D341Med (cell line): ENCODE measurements at regions not wholly inside any gene's neighbourhood (a gene's known extent, or its start where the extent isn't known, plus 50 kb on each side); places are given as distances from the start of the nearest gene placed in this dataset.

Experiments used
- DNase-seq: peaks from one replicate; pipeline ENCODE4 v3.0.0; 2012; ENCODE audit warnings: low spot score

DNA sequence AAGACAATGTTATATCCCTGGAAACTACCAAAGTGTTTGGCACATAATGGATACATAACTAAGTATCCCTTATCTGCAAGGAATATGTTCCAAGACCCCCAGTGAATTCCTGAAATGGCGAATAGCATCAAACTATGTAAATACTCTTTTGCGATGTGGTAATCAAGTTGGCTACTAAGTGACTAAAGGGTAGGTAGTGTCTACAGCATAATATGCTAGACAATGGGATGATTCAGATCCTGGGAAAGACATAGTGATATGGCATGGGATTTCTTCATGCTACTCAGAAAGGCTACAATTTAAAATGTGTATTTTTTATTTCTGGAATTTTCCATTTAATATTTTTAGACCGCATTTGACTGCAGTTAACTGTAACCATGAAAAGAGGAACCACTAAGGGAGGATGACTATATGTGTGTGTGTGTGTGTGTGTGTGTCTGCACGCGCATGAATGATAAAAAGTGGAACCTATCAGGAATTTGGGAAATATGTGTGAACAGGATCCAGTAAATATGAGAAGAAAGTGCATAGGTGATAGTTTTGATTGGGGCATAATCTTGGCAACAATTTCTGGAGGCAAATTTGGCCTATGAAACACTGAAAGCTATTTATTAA lies 1899.9 kb downstream of the NCAM2 start:
- no peak for DNase-seq

DNA sequence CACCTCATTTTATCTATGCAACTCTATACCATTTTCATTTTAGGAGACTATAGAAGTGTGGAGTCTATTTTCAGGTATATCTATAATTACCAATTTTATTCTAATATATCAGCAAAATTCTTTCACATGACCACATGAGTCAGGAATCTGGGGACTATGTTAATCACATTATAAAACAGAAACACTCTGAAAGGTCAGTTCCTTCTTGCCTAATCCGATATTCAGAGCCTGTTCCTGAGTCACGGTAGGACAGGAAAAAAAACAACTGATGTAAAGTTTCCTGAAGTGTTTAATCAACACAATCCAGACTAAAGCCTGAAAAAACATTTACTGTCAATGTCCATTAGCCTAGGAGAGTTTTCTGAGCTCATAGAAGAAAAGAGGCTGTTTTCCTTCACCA lies 1902.3 kb downstream of the NCAM2 start:
- no peak for DNase-seq

DNA sequence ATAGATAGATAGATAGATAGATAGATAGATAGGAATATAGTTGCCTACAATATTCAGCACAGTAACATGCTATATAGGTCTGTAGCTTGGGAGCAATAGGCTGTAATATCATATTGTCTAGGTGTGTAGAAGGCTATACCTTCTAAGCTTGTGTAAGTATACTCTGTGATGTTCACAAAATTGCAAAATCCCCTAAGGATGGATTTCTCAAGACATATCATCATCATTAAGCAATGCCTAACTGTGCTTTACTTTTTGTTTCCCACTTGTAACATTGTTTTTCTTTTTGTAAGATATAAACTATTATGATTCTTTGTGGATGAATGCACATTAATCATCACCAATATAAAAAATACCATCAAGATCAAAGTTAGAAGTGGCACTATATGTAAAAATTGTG lies 1905.6 kb downstream of the NCAM2 start:
- no peak for DNase-seq

DNA sequence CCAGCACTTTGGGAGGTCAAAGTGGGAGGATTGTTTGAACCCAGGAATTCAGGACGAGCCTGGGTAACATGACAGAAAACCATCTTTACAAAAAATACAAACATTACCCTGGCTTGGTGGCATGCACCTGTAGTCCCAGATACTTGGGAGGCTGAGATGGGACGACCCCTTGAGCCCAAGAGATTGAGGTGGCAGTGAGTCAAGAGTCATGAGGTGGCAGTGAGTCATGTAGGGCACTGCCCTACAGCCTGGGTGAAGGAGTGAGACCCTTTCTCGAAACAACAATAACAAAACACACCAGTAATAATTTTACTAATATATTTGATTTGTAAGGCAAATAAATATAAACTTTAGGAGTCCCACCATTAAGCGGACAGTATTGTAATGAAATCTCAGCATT lies 1906.2 kb downstream of the NCAM2 start:
- no peak for DNase-seq

DNA sequence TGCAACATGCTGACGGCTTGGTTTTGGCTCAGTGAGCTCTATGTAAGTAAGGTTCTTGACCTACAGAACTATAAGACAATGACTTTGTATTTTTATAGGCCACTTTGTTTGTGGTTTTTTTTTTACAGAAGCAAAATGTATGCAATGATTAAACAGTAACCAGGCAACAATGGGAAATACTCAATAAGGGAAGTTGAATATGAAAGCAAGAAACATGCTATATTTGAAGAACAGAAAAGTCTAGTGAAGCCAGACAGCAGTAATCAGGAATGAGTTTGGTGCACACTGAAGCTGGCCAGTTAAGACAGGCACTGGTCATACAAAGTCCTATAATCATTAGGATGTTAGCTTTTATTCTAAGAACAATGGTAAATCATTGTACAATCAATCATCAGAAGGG lies 1926.8 kb downstream of the NCAM2 start:
- no peak for DNase-seq

DNA sequence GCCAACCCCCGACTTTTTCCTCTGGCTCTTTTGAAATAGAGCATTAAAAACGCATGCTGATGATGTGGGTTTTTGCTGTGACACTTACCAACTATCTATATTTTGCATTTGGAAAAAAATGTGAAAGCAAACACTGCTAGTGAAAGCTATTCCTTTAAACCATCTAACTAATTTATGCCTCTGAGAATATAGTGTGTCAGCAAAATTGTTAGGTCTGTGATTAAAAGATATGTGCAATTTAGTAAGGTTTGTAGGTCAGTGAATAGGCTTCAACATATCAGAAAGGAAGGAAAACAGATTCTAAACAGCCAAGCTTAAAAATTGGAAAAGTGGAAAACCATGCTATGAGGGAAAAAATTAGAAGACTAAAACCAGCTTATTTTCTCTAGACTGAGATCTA lies 1929.3 kb downstream of the NCAM2 start:
- no peak for DNase-seq

DNA sequence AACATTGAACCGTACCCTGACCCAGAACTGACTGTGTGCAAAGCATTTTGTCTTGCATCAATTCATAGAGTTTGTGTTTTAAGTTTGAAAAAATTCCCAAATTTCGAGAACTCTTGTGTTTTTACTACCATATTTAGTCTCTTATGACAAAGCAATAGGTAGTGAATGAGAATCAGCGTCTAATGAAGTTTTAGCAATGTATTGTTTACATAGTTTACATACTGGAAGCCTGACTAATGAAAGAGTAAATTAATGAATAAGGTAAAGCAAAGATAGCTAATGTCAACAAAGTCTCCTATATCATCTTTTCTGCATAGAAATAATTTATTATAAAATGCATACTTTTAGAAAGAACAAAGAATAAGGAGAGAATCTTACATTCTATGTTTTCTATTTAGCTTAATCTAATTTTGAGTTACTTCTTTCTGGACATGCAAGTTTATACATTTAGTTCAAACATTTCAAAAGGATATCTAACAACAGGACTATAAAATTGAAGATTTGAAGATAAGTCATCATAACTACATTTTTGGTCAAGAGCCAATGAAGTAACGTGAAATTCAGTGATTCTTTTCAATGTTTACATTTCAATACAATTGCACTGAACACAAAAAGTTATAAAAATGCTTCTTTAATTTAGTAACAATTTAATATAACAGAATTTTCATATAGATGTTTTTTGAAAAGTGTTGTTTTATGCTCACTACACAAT lies 1943.7 kb downstream of the NCAM2 start:
- DNase-seq: no peak

DNA sequence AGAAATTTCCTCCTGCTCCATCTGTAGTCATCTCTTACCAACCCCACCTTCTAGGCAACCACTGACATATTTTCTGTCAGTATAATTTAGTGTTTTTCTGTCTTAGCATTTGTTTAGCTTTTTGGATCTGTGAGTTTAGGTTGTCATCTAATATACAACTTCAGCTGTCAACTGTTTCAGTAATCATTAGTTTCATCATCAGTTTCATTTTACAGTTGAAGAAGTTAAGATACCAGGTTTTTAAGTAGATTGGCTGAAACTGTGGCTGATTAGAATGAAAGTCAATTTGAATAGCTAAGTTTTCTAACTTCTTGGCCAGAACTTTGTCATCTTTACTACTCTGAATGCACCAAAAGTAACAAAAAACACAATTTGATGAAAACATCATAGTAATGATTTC lies 1957.3 kb downstream of the NCAM2 start:
- no peak for DNase-seq

DNA sequence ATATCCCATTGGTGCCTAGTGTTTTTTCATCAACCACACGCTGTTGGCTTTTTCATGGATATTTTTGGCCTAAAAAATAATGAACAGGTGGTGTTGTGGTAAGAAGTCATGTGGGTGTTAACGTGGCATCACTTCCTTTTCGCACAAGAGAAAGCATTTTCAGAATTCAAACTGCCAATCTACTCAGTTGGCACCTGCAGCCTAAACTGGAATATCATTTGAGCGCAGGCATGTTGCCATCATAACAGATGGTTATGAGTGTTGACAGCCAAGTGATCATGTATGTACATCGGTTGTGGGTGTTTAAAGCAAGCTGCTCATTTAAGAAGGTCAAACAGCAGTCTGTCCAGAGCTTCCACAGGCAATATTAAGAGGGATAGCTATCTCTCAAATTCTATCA lies 1963.0 kb downstream of the NCAM2 start:
- peak; percentile 9 for DNase-seq

DNA sequence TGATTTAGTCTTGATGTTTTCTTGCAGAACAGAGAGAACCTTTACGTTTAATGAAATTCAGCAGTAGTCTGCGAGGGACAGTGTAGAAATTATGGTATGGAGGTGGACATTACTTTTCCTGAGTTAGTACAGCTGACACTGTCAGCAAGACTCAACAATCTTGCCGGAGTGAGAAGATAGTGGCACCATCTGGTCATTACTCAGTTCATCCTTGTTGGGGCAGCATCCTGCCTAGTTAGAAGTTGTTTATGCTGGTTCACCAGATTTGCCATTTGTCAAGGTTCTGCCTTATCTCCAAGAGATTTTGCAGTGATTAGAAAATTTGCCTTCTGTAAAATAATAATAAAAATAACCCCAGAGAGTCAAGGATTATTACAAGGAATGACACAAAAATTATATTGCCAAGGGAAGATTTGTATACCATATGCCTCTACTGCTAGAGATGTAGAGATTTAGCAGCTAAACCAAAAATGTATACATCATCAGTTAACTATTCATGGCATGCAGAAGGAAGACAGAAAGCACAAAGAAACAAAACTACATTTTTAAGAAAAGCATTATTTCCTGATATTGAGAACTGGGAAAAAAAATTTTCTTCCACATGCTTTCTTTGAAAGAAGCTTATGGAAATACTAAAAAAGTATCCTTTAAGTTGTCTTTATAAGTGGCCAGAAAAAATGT lies 1967.4 kb downstream of the NCAM2 start:
- no peak for DNase-seq

DNA sequence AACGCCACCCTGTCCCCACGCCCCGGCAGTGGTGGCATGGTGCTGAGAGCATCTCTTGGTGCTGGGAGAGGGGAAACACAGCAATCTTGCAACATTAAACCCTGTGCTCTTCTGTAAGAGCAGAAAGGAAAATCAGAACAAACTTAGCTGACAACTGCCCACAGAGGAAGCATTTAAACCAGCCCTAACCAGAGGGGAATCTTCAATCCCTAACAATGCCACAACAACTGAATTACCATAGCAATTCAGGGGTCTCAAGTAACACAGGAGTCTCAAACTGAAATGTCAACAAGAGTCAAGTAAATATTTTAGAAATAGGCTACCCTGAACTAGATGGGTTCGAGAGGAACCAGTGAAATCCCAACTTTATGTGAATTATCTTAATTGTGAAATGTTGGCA lies 1983.6 kb downstream of the NCAM2 start:
- no peak for DNase-seq

DNA sequence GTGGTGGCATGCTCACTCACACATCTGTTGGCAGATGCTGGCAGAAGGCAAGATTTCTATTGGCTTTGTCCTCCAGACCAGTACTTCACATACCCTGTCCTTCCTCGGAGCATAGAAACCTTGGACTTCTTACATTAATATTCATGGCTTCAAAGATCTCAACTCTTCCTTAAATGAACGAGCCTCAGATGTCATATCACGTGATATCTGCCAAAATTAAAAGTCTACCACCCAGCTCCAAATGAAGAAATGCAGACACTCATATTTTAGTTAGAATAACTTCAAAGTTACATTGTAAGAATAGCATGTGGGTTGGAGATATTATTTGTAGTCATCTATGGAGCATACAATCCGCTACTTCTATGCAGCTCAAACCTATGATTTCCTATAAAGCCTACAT lies 1994.9 kb downstream of the NCAM2 start:
- no peak for DNase-seq

DNA sequence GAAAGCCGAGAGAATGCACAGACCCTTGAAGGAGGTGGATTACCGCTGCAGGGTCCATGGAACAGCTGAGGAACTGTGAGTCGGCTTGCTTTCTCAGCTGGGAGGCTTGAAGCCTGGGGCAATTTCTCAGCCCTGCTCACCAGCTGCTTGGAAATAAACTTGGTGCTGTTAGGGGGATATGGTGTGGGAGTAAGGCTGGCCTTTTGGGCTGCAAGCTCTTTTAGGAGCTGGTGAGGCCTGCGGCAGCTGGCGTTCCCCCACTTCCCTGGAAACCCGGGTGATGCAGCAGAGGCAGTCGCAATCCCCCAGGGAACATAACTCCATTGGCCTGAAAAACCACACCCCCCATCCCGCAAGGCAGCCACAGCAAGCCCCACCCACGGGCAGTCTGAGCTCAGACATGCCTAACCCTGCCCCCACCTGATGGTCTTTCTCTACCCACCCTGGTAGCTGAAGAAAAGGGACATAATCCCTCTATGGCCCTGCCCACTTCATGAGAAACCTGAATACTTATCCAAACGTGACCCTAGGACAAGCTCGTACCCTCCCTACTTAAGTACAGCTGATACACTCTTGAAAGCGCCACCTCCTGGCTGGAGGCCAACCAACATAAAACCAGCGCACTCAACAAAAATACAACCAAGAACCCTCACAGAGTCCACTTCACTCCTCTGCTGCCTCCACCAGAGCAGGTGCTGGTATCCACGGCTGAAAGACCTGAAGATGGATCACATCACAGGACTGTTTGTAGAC lies 1995.8 kb downstream of the NCAM2 start:
- no peak for DNase-seq

DNA sequence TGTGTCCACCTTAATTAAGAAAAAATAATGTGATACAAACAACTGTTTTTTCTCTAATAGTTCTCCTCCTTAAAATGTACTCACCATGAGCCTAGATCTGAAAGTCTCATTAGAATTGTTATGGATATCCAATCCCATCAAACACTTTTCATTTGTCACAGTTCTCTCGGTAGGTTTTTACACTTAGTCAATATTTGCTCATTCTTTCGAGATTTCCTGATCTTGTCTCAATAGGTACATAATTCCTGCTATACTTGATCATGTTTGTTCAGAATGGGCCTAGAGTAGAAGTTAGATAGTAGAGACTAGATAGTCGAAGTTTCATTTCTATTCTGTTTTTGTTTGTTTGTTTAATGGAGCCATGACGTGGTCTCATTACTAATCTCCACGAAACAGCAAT lies 2005.7 kb downstream of the NCAM2 start:
- DNase-seq: no peak

DNA sequence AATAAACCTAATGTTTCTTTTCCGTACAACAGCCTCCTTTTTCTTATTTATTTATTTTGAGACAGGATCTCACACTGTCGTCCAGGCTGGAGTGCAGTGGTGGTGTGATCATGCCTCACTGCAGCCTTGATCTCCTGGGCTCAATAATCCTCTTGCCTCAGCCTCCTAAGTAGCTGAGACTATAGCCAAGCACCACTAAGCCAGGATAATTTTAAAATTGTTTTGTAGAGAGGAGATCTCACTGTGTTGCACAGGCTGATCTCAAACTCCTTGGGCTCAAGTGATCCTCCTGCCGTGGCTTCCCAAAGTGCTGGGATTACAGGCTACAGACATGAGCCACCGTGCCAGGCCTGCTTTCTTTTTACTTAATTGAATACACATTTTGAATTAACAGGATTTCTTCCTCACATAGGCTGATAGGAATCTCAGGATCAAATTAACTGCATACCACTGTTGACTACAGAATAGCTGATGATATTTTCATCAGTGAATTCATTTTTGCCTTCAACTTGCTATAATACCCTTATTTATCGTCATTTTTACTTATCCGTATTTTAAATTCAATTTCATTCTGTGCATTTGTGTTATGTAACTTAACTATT lies 2010.5 kb downstream of the NCAM2 start:
- DNase-seq: no peak

DNA sequence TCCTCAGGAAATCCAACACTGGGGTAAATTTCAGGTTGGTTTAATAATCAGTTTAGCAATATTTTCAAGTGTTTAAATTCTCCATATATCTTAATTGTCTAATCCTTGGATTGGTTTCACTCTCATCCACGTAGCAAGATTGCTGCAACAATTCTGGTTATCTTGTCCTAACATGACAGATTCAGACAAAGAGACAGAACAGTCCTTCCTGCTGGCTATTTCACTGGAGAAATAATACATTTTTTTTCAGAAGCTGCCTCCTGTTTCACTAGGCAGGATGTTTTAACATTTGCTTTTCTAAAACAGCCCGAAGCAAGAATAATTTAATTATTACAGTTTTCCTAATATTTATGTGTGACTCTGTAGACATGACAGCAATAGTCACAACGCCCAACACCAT lies 2011.2 kb downstream of the NCAM2 start:
- DNase-seq: no peak

DNA sequence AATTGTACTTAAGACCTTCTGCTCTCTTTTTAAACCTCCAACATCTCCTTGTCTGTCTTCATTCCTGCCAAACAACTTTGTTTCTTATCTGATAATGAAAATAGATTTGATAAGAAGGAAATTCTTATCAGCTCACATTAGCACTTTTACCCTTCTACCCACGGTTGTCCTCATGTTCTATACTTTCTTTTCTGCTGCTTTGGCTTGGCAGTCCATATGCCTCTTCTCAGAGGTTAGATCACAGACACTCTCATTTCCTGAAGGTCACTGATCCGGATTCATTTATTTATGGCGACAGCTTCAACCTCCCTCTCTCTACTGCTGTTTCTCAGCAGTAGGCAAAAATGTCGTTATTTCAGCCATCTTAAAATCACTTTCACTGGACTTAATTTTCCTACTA lies 2015.8 kb downstream of the NCAM2 start:
- DNase-seq: no peak

DNA sequence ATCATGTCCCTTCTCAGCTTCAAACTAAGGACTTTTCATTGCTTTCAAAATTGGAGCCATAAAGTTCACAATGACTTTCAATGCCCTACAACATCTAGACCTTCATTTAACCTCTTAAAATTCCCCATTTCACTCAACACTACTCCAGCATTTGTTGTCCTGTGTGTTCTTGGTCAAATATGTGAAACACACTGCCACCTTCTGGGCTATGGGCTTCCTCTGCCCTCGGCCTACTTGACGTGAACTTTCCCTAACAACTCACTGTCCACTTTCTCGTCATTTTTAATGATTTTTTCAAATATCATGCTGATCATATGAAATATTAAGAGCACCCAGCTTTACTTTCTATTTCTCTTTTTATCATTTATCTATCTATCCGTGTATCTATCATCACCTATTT lies 2018.4 kb downstream of the NCAM2 start:
- DNase-seq: peak; percentile 43

DNA sequence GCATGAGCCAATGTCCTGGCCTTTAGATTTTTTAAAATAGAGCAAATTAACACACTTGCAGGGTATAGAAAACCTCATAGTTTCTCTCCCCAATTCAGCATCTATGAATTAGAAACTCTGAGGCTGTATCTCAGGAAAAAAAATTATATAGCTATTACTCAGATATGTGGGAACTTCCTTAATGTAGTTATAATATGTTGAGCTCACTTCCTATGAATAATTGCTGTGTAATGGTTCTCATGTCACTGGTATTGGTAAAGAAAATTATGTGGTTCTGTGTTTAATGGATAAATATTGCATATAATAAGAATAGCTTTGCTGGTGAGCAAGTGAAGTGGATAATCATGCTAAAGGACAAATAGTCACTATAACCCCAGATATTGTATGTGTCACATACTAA lies 2019.8 kb downstream of the NCAM2 start:
- DNase-seq: no peak

DNA sequence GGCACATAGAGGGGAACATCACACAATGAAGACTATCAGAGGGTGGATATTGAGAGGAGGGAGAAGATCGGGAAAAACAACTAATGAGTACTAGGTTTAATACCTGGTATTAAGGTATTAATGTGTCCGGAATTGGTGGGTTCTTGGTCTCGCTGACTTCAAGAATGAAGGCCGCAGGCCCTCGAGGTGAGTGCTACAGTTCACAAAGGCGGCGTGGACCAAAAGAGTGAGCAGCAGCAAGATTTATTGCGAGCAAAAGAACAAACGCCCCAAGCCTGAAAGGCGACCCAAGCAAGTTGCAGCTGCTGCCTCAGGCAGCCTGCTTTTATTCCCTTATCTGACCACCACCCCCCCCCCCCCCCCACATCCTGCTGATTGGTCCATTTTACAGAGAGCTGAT lies 2022.8 kb downstream of the NCAM2 start:
- DNase-seq: no peak

DNA sequence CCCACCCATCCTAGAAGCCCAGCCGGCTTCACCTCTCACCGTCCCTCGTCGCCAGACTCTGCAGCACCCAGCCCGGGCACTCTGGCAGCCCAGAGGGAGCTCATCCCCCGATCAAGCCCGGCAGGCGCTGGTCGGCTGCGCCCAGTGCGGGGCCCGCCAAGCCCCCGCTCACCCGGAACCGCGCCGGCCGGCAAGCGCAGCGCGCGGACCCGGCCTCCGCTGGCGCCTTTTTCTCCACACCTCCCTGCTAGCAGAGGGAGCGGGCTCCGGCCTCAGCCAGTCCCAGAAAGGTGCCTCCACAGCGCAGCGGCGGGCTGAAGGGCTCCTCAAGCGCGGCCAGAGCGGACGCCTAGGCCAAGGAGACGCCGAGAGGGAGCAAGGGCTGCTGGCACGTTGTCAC lies 2023.3 kb downstream of the NCAM2 start:
- no peak for DNase-seq

DNA sequence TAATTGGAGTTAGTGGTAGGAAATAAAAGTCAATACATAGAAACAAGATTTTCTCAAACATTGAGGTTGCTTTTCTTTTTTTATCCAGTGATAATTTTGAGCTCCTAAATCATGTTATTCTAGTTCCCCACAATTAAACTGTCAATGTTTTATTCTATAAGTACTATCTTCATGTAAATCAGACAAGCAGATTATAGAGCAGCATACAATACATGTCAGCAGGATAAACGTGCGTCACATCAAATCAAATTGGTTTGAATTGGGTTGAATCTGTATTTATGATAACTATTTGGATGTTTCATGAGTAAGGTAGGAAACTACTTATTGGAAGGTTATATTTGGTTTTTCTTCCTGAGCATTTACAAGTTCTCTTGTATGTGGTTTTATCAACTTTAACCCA lies 2028.7 kb downstream of the NCAM2 start:
- DNase-seq: no peak

DNA sequence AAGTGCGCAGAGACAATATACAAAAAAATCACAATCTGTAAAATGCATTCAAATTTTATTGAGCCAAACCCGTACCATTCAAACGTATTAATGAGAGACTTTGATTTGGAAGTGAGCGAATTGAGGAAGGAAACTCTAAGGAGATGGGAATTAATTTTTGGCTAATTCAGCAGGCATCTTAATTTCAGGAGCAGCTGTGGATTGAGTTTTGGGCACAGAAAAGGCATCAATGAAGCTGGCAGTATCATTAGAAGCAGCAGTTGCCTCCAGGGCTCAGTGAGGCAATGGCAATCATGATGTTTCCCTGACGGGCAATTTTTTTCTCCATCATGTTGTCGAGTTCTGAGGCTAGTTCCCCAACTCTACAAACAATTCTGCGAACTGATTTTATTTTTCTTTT lies 2041.6 kb downstream of the NCAM2 start:
- DNase-seq: no peak
